Stimulated activated naive CD8-positive, alpha-beta T cell treated with anti-CD3 and anti-CD28 coated beads, Interleukin-15, amount 100 ng/mL, for 72 hours (primary cell): ENCODE measurements at regions not wholly inside any gene's neighbourhood (a gene's known extent, or its start where the extent isn't known, plus 50 kb on each side); places are given as distances from the start of the nearest gene placed in this dataset.

ENCODE experiments used
- ATAC-seq: fragments of 150-1000 bp; cut with Tn5 transposase; 2 replicates; pipeline ENCODE4 v1.10.0; 2021; ENCODE audit warnings: mild to moderate bottlenecking, moderate library complexity
- DNase-seq, 2 donors: peaks; one replicate each; pipeline ENCODE4 v3.0.0; 2021 to 2022
- H3K27ac Mint-ChIP-seq, 2 donors: one replicate each; pipeline ENCODE4 v1.8.0; 2022; ENCODE audit warnings: mild to moderate bottlenecking in 2 of 2, mixed read lengths in 2 of 2, moderate library complexity in 2 of 2
- H3K27me3 Mint-ChIP-seq: one replicate; pipeline ENCODE4 v1.8.0; 2022; ENCODE audit warnings: mixed read lengths
- H3K4me1 Mint-ChIP-seq: one replicate; pipeline ENCODE4 v1.8.0; 2022; ENCODE audit warnings: mild to moderate bottlenecking, mixed read lengths
- H3K4me3 Mint-ChIP-seq, 2 donors: one replicate each; pipeline ENCODE4 v1.8.0; 2022; ENCODE audit warnings: mild to moderate bottlenecking in 2 of 2, mixed read lengths in 2 of 2, moderate library complexity in 1 of 2
- H3K9me3 Mint-ChIP-seq, 2 donors: one replicate each; pipeline ENCODE4 v1.8.0; 2022; ENCODE audit warnings: mixed read lengths in 2 of 2

- no peaks in the 10 kb centered on the region for H3K27me3 Mint-ChIP-seq
- no peak for ATAC-seq
- H3K4me3 Mint-ChIP-seq = no peak overlapping the region
- no peak for DNase-seq
- H3K4me1 Mint-ChIP-seq = no peaks in the 10 kb centered on the region
- peaks cover 11 to 32% of the 10 kb centered on the region in 2 donors for H3K9me3 Mint-ChIP-seq
- H3K27ac Mint-ChIP-seq = no peak overlapping the region
Measured at GRCh38 chr12:16136219-16136988, 141.1 kb downstream of the SLC15A5 start.

GRCh38 chr12:16135323-16135722 lies 142.2 kb downstream of the SLC15A5 start:
- ATAC-seq = no peak
- no peak for DNase-seq
- Mint-ChIP-seq H3K27ac (no peak overlapping the region), H3K27me3 (no peaks in the 10 kb centered on the region), H3K9me3 (peaks cover 11 to 36% of the 10 kb centered on the region in 2 donors), H3K4me3 (no peak overlapping the region), H3K4me1 (no peaks in the 10 kb centered on the region)

- DNase-seq = no peak
- H3K27me3 Mint-ChIP-seq = no peaks in the 10 kb centered on the region
- no peak for ATAC-seq
- H3K27ac Mint-ChIP-seq = no peak overlapping the region
- no peak overlapping the region for H3K4me3 Mint-ChIP-seq
- peaks cover 17 to 52% of the 10 kb centered on the region in 2 donors for H3K9me3 Mint-ChIP-seq
- no peaks in the 10 kb centered on the region for H3K4me1 Mint-ChIP-seq
Measured at GRCh38 chr12:16130343-16130742, 147.1 kb downstream of the SLC15A5 start.

- Mint-ChIP-seq H3K27ac (no peak overlapping the region), H3K4me1 (no peaks in the 10 kb centered on the region), H3K27me3 (peaks cover 6% of the 10 kb centered on the region), H3K4me3 (no peak overlapping the region), H3K9me3 (no peaks in the 10 kb centered on the region)
- DNase-seq = no peak
- ATAC-seq = no peak
Measured at GRCh38 chr12:16121953-16122352, 155.5 kb downstream of the SLC15A5 start.

GRCh38 chr12:16119618-16120415 lies 157.7 kb downstream of the SLC15A5 start:
- no peak overlapping the region for H3K4me3 Mint-ChIP-seq
- no peak overlapping the region for H3K27ac Mint-ChIP-seq
- peaks cover 6% of the 10 kb centered on the region for H3K27me3 Mint-ChIP-seq
- DNase-seq = no peak
- H3K9me3 Mint-ChIP-seq = no peaks in the 10 kb centered on the region
- ATAC-seq = no peak
- no peaks in the 10 kb centered on the region for H3K4me1 Mint-ChIP-seq

- DNase-seq = no peak
- H3K4me3 Mint-ChIP-seq = no peak overlapping the region
- H3K9me3 Mint-ChIP-seq = no peaks in the 10 kb centered on the region
- no peaks in the 10 kb centered on the region for H3K4me1 Mint-ChIP-seq
- no peak overlapping the region for H3K27ac Mint-ChIP-seq
- peaks cover 6% of the 10 kb centered on the region for H3K27me3 Mint-ChIP-seq
- ATAC-seq = no peak
Measured at GRCh38 chr12:16118586-16118985, 158.9 kb downstream of the SLC15A5 start.

- DNase-seq (no peak), ATAC-seq (no peak)
- Mint-ChIP-seq H3K9me3 (no peaks in the 10 kb centered on the region), H3K4me3 (no peak overlapping the region), H3K27ac (no peak overlapping the region), H3K4me1 (no peaks in the 10 kb centered on the region), H3K27me3 (no peaks in the 10 kb centered on the region)
Measured at GRCh38 chr12:16112612-16113560, 164.6 kb downstream of the SLC15A5 start.

- ATAC-seq (no peak), DNase-seq (no peak)
- Mint-ChIP-seq H3K27ac (no peak overlapping the region), H3K27me3 (no peaks in the 10 kb centered on the region), H3K9me3 (no peaks in the 10 kb centered on the region), H3K4me3 (no peak overlapping the region), H3K4me1 (no peaks in the 10 kb centered on the region)
Measured at GRCh38 chr12:16112130-16112529, 165.4 kb downstream of the SLC15A5 start.

GRCh38 chr12:16110596-16110995 lies 166.9 kb downstream of the SLC15A5 start:
- H3K27ac Mint-ChIP-seq = no peak overlapping the region
- ATAC-seq (no peak), DNase-seq (no peak)
- no peak overlapping the region for H3K4me3 Mint-ChIP-seq
- no peaks in the 10 kb centered on the region for H3K4me1 Mint-ChIP-seq
- peaks cover 5 to 8% of the 10 kb centered on the region in 2 donors for H3K9me3 Mint-ChIP-seq
- no peaks in the 10 kb centered on the region for H3K27me3 Mint-ChIP-seq

- DNase-seq (no peak), ATAC-seq (no peak)
- Mint-ChIP-seq H3K27ac (no peak overlapping the region), H3K4me3 (no peak overlapping the region), H3K27me3 (no peaks in the 10 kb centered on the region), H3K9me3 (peaks cover 17 to 36% of the 10 kb centered on the region in 2 donors), H3K4me1 (no peaks in the 10 kb centered on the region)
Measured at GRCh38 chr12:16103851-16104250, 173.6 kb downstream of the SLC15A5 start.

GRCh38 chr12:16100206-16100605 lies 177.3 kb downstream of the SLC15A5 start:
- H3K9me3 Mint-ChIP-seq = peaks cover 12 to 23% of the 10 kb centered on the region in 2 donors
- no peaks in the 10 kb centered on the region for H3K27me3 Mint-ChIP-seq
- ATAC-seq = no peak
- no peak overlapping the region for H3K4me3 Mint-ChIP-seq
- no peaks in the 10 kb centered on the region for H3K4me1 Mint-ChIP-seq
- H3K27ac Mint-ChIP-seq = no peak overlapping the region
- no peak for DNase-seq

- Mint-ChIP-seq H3K27ac (no peak overlapping the region), H3K27me3 (no peaks in the 10 kb centered on the region), H3K4me3 (no peak overlapping the region), H3K4me1 (no peaks in the 10 kb centered on the region), H3K9me3 (no peaks in the 10 kb centered on the region)
- DNase-seq = no peak
- ATAC-seq = no peak
Measured at GRCh38 chr12:16096273-16096849, 181.1 kb downstream of the SLC15A5 start.

- no peak for ATAC-seq
- Mint-ChIP-seq H3K27ac (no peak overlapping the region), H3K9me3 (no peaks in the 10 kb centered on the region), H3K4me1 (no peaks in the 10 kb centered on the region), H3K4me3 (no peak overlapping the region), H3K27me3 (no peaks in the 10 kb centered on the region)
- DNase-seq = no peak
Measured at GRCh38 chr12:16095531-16096110, 181.9 kb downstream of the SLC15A5 start.

- ATAC-seq (no peak), DNase-seq (no peak)
- no peak overlapping the region for H3K4me3 Mint-ChIP-seq
- no peaks in the 10 kb centered on the region for H3K9me3 Mint-ChIP-seq
- H3K4me1 Mint-ChIP-seq = no peaks in the 10 kb centered on the region
- H3K27me3 Mint-ChIP-seq = no peaks in the 10 kb centered on the region
- H3K27ac Mint-ChIP-seq = no peak overlapping the region
Measured at GRCh38 chr12:16094437-16094836, 183.0 kb downstream of the SLC15A5 start.

GRCh38 chr12:16093825-16094224 lies 182.7 kb downstream of the DERA start:
- Mint-ChIP-seq H3K4me1 (no peaks in the 10 kb centered on the region), H3K9me3 (no peaks in the 10 kb centered on the region), H3K4me3 (no peak overlapping the region), H3K27ac (no peak overlapping the region), H3K27me3 (no peaks in the 10 kb centered on the region)
- ATAC-seq (no peak), DNase-seq (no peak)
